Activated CD4-positive, alpha-beta T cell treated with anti-CD3 and anti-CD28 coated beads, Interleukin-2, amount 10 ng/mL, durations not matched to agents 7 days and 5 days (primary cell): ENCODE measurements at regions not wholly inside any gene's neighbourhood (a gene's known extent, or its start where the extent isn't known, plus 50 kb on each side); places are given as distances from the start of the nearest gene placed in this dataset.

ENCODE experiments used
- CTCF ChIA-PET: fragments of 350-600 bp; sonication (Branson Sonifier 250); formaldehyde crosslinking; loops from one replicate; lab custom pipeline; 2021; ENCODE audit warnings: antibody characterized with exemption; lab: Charles Lee
- POLR2A ChIA-PET: fragments of 350-600 bp; sonication (Branson Sonifier 250); formaldehyde crosslinking; loops from one replicate; lab custom pipeline; 2021; ENCODE audit warnings: antibody characterized with exemption; lab: Charles Lee
- DNase-seq: peaks from one replicate; pipeline ENCODE4 v3.0.0-alpha.2; 2020
- H3K27ac Mint-ChIP-seq: one replicate; pipeline ENCODE4 v1.8.0; 2021; ENCODE audit warnings: mild to moderate bottlenecking, moderate library complexity, mixed read lengths
- H3K27me3 Mint-ChIP-seq: one replicate; pipeline ENCODE4 v1.8.0; 2021; ENCODE audit warnings: mixed read lengths
- H3K36me3 Mint-ChIP-seq: one replicate; pipeline ENCODE4 v1.8.0; 2021; ENCODE audit warnings: low read depth, mixed read lengths
- H3K4me1 Mint-ChIP-seq: one replicate; pipeline ENCODE4 v1.8.0; 2021; ENCODE audit warnings: mixed read lengths
- H3K4me3 Mint-ChIP-seq: one replicate; pipeline ENCODE4 v1.8.0; 2021; ENCODE audit warnings: mild to moderate bottlenecking, moderate library complexity, mixed read lengths
- H3K9me3 Mint-ChIP-seq: one replicate; pipeline ENCODE4 v1.8.0; 2021; ENCODE audit warnings: mixed read lengths

DNA sequence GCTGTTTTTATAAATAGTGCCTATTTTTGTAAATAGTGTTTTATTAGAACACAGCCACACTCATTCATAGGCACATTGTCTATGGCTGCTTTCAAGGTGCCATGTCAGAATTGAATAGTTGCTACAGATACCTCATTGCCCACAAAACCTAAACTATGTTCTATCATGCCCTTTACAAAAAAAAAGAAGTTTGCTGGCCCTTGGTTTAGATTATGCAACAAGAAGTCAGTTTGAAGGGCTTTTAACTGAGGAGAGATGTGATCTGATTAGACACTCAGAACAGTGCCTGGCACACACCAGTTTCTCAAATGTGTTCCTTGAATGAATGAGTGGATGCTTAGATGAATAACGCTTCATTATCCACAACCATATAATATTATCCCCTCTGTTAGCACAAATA is 366.1 kb downstream of the MAFB start:
- Mint-ChIP-seq H3K27me3 (no peaks in the 10 kb centered on the region), H3K9me3 (no peaks in the 10 kb centered on the region)
- POLR2A ChIA-PET: no interaction called here

DNA sequence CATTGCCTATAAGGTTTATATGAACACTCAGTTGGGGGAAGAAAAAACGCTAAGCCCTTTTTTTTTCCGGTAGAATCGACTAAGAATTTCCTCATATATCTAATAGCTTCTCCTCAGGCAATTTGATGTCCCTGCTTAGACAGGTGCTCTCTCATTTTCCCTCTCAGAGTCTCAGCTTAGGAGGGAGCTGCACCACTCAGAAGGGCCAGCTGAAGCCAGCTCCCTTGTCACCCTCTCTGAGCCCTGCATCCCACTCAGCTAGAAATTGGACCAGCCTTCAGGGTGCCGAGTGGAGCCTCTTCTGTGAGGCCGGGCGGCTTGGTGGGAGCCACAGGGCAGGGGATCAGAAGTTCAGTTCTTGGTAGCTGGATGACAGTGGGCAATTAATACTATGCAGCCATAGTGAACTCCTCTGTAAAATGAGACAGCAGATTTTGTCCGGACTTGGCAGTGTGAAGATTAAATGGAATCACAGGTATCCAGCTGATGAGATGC is 368.5 kb downstream of the MAFB start:
- no peaks in the 10 kb centered on the region for H3K36me3 Mint-ChIP-seq

More for the DNA sequence above, 366.1 kb downstream of the MAFB start:
- Mint-ChIP-seq H3K4me1 (no peaks in the 10 kb centered on the region), H3K27ac (no peak overlapping the region), H3K36me3 (no peaks in the 10 kb centered on the region), H3K4me3 (no peak overlapping the region)
- CTCF ChIA-PET: no interaction called here
- DNase-seq: no peak

DNA sequence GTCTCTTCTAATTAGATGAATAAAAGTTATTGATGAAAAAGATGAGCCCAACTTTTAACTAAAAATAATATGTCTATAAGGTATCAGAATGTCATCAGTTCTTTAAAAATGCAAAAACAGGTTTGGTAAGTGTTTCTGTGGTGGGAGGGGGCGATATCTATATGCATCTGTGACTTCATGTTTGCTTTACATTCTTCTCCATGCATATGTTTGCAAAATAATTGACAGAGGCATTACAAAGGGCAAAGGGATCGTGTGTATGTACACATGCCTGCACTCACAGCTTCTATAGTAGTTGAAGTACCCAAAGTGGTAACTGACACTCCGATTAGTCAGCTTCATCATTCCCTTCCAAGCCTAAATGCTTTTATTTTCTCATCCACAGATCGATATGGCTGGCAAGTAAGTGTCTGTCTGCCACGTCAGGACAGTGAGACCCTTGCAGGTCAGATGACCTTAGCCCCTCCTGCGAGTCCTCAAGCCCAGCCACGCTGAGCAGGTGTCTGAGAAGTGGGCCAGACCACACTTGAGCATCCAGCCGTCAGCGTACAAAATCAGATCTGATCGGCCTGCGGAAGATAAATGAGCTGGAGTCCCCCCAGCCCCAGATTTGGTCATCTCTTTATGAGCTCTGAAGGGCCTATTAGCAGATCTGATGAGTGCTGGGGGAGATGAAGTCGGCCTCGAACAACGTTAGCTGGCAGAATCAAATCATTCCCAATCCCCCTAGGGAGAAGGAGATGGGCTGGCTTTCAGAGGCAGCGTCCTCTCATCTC is 369.1 kb downstream of the MAFB start:
- H3K4me3 Mint-ChIP-seq: no peak overlapping the region
- H3K36me3 Mint-ChIP-seq: no peaks in the 10 kb centered on the region
- no peaks in the 10 kb centered on the region for H3K9me3 Mint-ChIP-seq
- CTCF ChIA-PET: no interaction called here
- no peak for DNase-seq
- no peaks in the 10 kb centered on the region for H3K4me1 Mint-ChIP-seq
- no peak overlapping the region for H3K27ac Mint-ChIP-seq
- no peaks in the 10 kb centered on the region for H3K27me3 Mint-ChIP-seq
- POLR2A ChIA-PET: no interaction called here

More for the DNA sequence above, 368.5 kb downstream of the MAFB start:
- Mint-ChIP-seq H3K27me3 (no peaks in the 10 kb centered on the region), H3K27ac (no peak overlapping the region), H3K4me3 (no peak overlapping the region), H3K4me1 (no peaks in the 10 kb centered on the region), H3K9me3 (no peaks in the 10 kb centered on the region)
- CTCF ChIA-PET: no interaction called here
- POLR2A ChIA-PET: no interaction called here
- no peak for DNase-seq

DNA sequence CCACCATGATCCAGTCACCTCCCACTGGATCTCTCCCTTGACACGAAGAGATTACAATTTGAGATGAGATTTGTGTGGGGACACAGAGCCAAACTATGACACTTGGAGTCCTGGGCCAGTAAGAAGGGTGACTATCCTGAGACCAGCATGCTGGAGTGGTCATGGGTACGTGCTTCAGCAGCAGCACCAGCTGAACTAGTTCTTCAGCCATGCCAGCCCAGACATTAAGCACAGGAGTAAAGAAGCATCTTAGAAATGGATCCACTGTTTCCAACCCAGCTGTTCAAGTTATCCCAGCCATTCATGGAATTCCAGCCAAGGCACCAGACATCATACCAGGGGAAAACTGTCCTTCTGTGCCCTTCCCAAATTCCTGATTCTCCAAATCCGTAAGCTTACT is 370.0 kb downstream of the MAFB start:
- ChIA-PET CTCF (no interaction called here), POLR2A (no interaction called here)
- no peak overlapping the region for H3K4me3 Mint-ChIP-seq
- H3K27me3 Mint-ChIP-seq: no peaks in the 10 kb centered on the region
- DNase-seq: no peak
- no peaks in the 10 kb centered on the region for H3K9me3 Mint-ChIP-seq
- no peak overlapping the region for H3K27ac Mint-ChIP-seq
- no peaks in the 10 kb centered on the region for H3K4me1 Mint-ChIP-seq
- H3K36me3 Mint-ChIP-seq: no peaks in the 10 kb centered on the region

DNA sequence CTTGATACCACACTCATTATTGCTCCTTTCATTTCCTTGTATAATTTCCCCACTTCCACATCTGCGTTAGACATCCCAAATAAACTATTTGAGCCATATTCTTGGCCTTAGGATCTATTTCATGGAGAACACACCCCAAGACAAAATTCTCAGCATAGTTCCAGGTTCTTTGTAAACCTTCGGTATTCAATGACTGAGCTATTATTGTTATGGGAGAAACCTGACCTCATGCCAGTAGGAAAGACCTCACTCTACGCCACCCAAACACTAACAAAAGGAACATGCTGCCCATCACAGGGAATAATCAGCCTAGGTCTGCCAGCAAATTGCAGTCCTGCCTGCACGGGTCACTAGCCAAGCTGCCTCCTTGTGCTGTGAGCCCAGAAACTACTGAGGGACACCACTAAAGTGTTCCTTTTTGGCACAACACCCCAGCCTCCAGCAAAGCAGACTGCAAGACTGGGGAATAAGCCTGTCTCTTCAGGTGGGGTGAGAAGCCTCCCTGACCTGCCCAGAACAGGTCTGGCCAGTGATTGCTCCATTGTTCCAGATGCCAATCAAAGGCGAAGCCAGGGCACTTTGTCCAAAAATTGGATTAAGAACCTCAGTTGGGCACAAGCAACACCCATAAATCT is 371.8 kb downstream of the MAFB start:
- ChIA-PET POLR2A (no interaction called here), CTCF (no interaction called here)
- Mint-ChIP-seq H3K4me1 (no peaks in the 10 kb centered on the region), H3K27me3 (no peaks in the 10 kb centered on the region), H3K9me3 (no peaks in the 10 kb centered on the region), H3K4me3 (no peak overlapping the region), H3K36me3 (no peaks in the 10 kb centered on the region), H3K27ac (no peak overlapping the region)
- no peak for DNase-seq

DNA sequence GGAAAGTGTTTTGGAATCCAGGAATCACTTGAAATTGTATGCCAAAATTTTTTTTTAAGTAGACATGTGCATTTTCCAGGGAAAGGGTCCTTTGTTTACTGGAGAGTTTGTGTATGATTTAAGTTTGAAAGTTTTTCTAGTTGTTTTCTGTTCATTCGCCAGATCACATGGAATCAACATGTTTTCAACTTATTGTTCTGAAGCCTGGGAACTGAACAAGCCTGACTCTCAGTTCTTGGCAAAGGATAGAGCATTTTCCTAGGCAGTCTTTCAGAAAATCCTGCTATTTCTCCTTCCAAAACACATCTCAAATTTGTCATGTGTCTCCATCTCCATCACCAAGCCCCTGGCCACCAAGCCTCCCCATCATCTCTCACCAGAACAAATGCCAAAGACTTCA is 374.8 kb downstream of the MAFB start:
- DNase-seq: no peak
- CTCF ChIA-PET: no interaction called here
- Mint-ChIP-seq H3K36me3 (no peaks in the 10 kb centered on the region), H3K9me3 (no peaks in the 10 kb centered on the region), H3K4me3 (no peak overlapping the region), H3K4me1 (no peaks in the 10 kb centered on the region), H3K27ac (no peak overlapping the region), H3K27me3 (no peaks in the 10 kb centered on the region)
- POLR2A ChIA-PET: no interaction called here

DNA sequence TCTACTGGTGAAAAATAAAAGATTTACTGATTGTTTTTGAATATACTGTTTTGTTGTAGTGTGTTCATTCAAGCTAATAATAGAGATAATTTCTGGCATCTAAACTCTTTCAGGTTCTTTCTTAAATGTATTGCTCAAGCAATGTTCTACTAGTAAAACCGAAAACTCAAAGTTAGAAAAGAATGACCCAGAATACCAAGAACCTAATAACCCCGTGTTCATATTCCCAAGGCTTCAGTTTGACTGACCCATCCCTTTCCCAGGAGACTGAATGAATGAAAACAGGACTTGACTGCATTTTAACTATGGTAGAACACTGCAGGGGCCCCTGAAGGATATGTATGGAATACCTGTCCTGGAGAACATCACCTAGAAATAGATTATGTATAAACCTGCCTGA is 375.3 kb downstream of the MAFB start:
- Mint-ChIP-seq H3K4me3 (no peak overlapping the region), H3K27me3 (no peaks in the 10 kb centered on the region), H3K36me3 (no peaks in the 10 kb centered on the region), H3K4me1 (no peaks in the 10 kb centered on the region), H3K27ac (no peak overlapping the region), H3K9me3 (no peaks in the 10 kb centered on the region)
- no peak for DNase-seq
- POLR2A ChIA-PET: no interaction called here
- CTCF ChIA-PET: no interaction called here

DNA sequence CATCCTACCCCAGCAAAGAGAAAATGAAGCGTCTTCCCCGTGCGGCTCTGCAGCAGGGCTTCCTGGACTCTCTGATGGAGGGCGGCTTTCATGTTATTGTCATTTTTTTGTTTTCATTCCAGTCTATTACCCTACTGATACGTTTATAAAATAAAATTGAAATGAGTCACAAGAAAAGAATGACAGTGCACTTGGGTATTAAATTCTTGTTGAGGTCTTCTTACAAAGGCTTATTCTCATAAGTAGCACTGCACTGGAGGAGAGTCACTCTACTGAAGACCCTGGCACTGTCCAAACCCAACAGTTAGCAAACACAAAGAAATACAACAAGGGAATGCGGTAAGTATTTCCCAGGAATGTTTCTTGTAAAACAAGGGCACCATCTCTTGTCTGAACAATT is 379.3 kb downstream of the MAFB start:
- Mint-ChIP-seq H3K9me3 (no peaks in the 10 kb centered on the region), H3K4me3 (no peak overlapping the region), H3K27me3 (no peaks in the 10 kb centered on the region), H3K36me3 (no peaks in the 10 kb centered on the region), H3K27ac (no peak overlapping the region), H3K4me1 (no peaks in the 10 kb centered on the region)
- POLR2A ChIA-PET: no interaction called here
- no peak for DNase-seq
- CTCF ChIA-PET: no interaction called here

DNA sequence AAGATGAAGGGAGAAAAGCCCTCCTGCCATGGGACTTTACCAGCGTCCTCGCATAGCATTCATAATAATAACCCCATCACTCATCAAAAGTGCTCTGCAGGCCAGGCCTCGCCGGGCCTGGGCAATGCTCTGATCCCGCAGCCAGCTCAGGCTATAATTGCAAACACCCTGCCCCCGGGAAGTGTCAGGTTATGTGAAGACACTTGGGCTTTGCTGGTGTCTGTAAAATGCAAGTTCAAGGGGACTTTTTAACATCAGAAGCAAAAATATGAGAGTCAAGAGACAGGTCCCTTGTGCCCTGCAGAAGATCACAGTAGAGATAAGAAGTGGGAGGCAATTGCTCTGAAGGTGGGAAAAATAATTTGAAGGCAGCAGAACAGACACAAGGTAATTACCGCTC is 381.0 kb downstream of the MAFB start:
- no peak overlapping the region for H3K4me3 Mint-ChIP-seq
- no peak overlapping the region for H3K27ac Mint-ChIP-seq
- no peaks in the 10 kb centered on the region for H3K9me3 Mint-ChIP-seq
- H3K27me3 Mint-ChIP-seq: no peaks in the 10 kb centered on the region
- no peak for DNase-seq
- POLR2A ChIA-PET: no interaction called here
- no peaks in the 10 kb centered on the region for H3K36me3 Mint-ChIP-seq
- CTCF ChIA-PET: no interaction called here
- H3K4me1 Mint-ChIP-seq: no peaks in the 10 kb centered on the region

DNA sequence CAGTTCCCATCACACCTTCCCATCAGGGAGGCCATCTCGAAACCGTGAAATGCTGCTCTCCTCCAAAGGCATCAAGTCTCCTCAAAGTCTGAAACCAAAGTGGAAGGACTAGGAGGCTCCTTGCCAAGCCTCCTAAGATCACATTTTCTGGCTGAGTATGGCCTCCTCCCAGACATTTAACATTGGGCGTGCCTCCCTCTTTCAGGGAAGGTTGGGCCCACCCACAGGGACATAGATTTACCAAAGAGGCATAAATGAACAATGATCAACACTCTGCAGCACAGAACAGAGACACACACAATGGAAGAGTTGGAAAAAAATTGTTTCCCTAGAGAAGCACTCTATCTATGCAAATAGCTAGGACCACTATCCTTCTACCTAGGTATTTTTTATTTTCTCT is 381.8 kb downstream of the MAFB start:
- CTCF ChIA-PET: no interaction called here
- DNase-seq: no peak
- Mint-ChIP-seq H3K4me1 (no peaks in the 10 kb centered on the region), H3K27me3 (no peaks in the 10 kb centered on the region), H3K36me3 (no peaks in the 10 kb centered on the region), H3K4me3 (no peak overlapping the region), H3K27ac (no peak overlapping the region), H3K9me3 (no peaks in the 10 kb centered on the region)
- POLR2A ChIA-PET: no interaction called here

DNA sequence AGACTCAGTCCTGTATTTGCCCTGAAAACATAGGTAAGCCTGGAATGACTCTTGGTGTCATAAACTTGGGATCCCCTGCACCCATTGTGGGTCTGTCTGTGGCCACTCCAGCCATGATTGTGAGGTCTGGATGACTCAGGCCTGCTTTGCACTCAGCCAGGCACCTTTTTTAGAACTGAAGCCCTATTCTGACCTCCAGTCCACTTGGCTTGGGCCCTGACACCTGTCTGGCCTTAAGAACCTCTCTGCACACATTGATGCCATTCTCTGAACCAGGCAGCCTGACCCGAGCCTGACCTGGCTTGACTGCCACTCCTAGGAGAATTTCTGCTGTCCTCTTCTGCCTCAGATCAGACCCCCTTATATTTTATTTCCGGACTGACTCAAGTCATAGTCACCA is 383.7 kb downstream of the MAFB start:
- no peaks in the 10 kb centered on the region for H3K36me3 Mint-ChIP-seq
- no peaks in the 10 kb centered on the region for H3K27me3 Mint-ChIP-seq
- POLR2A ChIA-PET: no interaction called here
- H3K4me1 Mint-ChIP-seq: no peaks in the 10 kb centered on the region
- H3K4me3 Mint-ChIP-seq: no peak overlapping the region
- no peak overlapping the region for H3K27ac Mint-ChIP-seq
- no peaks in the 10 kb centered on the region for H3K9me3 Mint-ChIP-seq
- DNase-seq: no peak
- CTCF ChIA-PET: no interaction called here

DNA sequence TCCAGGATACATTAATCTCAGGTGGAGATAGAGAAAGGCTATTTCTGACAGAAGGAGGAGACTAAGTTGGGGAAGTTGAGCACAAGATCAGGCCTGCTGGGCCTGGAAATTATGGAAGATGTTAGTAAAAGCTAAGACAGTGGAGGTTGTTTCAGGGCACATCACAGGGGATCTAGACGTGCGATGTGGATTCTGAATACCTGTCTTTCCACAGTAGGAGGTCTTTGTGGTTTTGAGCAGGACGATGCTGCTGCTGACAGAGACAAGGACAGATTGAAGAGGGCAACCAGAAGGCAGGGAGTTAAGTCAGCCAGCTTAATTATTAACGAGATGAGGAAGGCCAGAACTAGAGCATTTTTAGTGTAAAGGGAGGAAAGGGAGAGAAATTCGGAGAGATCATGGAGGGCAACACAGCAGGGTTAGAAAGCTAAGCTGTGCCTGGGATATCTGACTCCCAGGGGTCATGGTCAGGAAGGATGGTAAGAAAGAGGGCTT is 384.9 kb downstream of the MAFB start:
- Mint-ChIP-seq H3K36me3 (no peaks in the 10 kb centered on the region), H3K27ac (no peak overlapping the region), H3K27me3 (no peaks in the 10 kb centered on the region), H3K4me1 (no peaks in the 10 kb centered on the region), H3K4me3 (no peak overlapping the region), H3K9me3 (no peaks in the 10 kb centered on the region)
- no peak for DNase-seq
- ChIA-PET POLR2A (no interaction called here), CTCF (no interaction called here)

DNA sequence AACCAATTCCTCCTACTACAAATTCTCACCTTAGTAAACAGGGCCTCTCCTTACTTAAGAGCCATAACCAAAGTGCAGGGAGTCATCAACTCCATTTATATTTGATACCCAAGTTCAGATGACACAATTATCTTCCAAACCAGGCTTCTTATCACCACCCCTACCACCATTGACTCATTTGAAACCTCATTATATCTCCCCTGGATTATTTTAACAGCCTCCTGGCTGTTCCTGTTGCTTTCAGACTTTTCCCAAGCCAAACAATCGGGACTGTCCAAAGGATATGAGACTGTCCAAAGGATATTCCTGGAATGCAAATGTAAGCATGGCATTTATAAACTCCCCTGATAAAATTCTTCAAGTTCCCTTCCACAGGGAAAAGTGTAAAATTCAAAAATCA is 394.3 kb downstream of the MAFB start:
- Mint-ChIP-seq H3K9me3 (no peaks in the 10 kb centered on the region), H3K36me3 (no peaks in the 10 kb centered on the region), H3K27me3 (no peaks in the 10 kb centered on the region), H3K4me3 (no peak overlapping the region), H3K4me1 (no peaks in the 10 kb centered on the region), H3K27ac (no peak overlapping the region)
- ChIA-PET CTCF (no interaction called here), POLR2A (no interaction called here)
- DNase-seq: no peak
